Dendritic cell treated with granulocyte-macrophage colony-stimulating factor and Interleukin-4, amounts not matched to agents 40 ng/mL and 50 ng/mL, for 4 days (primary cell): ENCODE measurements at regions not wholly inside any gene's neighbourhood (a gene's known extent, or its start where the extent isn't known, plus 50 kb on each side); places are given as distances from the start of the nearest gene placed in this dataset.
"Not testable (repeated sequence)": the region's sequence is repeated elsewhere in the genome, so short reads cannot be mapped to it uniquely, and the experiment has no call there.

Source experiments
- H3K27ac Mint-ChIP-seq: one replicate; pipeline ENCODE4 v1.8.0; 2022; ENCODE audit warnings: mild to moderate bottlenecking, mixed read lengths
- H3K27me3 Mint-ChIP-seq: one replicate; pipeline ENCODE4 v1.8.0; 2022; ENCODE audit warnings: mild to moderate bottlenecking, mixed read lengths
- H3K36me3 Mint-ChIP-seq: one replicate; pipeline ENCODE4 v1.8.0; 2022; ENCODE audit warnings: low read depth, mixed read lengths
- H3K4me1 Mint-ChIP-seq: one replicate; pipeline ENCODE4 v1.8.0; 2022; ENCODE audit warnings: low read depth, mixed read lengths
- H3K4me3 Mint-ChIP-seq: one replicate; pipeline ENCODE4 v1.8.0; 2022; ENCODE audit warnings: mild to moderate bottlenecking, moderate library complexity, mixed read lengths
- H3K9me3 Mint-ChIP-seq: one replicate; pipeline ENCODE4 v1.8.0; 2022; ENCODE audit warnings: mixed read lengths
- intact Hi-C: fragments of 100-400 bp; cut with micrococcal nuclease; formaldehyde crosslinking; loops from one replicate; pipeline ENCODE4 v1.15.0; 2022

- Mint-ChIP-seq H3K36me3 (no peaks in the 10 kb centered on the region), H3K9me3 (no peaks in the 10 kb centered on the region), H3K4me1 (no peaks in the 10 kb centered on the region), H3K27me3 (no peaks in the 10 kb centered on the region), H3K4me3 (no peak overlapping the region), H3K27ac (no peak overlapping the region)
- intact Hi-C loops = no loop called here
Observed at GRCh38 chr4:166153548-166153947, 280.5 kb downstream of the TLL1 start.

GRCh38 chr4:166162327-166162726 lies 289.3 kb downstream of the TLL1 start:
- H3K27ac Mint-ChIP-seq = no peak overlapping the region
- intact Hi-C loops = loop anchor here (10.0 kb wide), 1 partner anchor 1992 kb away; no protein-coding TSS in a partner anchor

GRCh38 chr4:166165829-166166420 lies 292.9 kb downstream of the TLL1 start:
- intact Hi-C loops = loop anchor here (10.0 kb wide), 1 partner anchor 1989 kb away; no protein-coding TSS in a partner anchor
- Mint-ChIP-seq H3K4me3 (no peak overlapping the region), H3K27ac (no peak overlapping the region), H3K36me3 (no peaks in the 10 kb centered on the region), H3K4me1 (no peaks in the 10 kb centered on the region), H3K27me3 (no peaks in the 10 kb centered on the region), H3K9me3 (no peaks in the 10 kb centered on the region)

More at GRCh38 chr4:166162327-166162726, 289.3 kb downstream of the TLL1 start:
- H3K36me3 Mint-ChIP-seq = no peaks in the 10 kb centered on the region
- no peaks in the 10 kb centered on the region for H3K9me3 Mint-ChIP-seq
- H3K4me1 Mint-ChIP-seq = no peaks in the 10 kb centered on the region
- H3K4me3 Mint-ChIP-seq = no peak overlapping the region
- H3K27me3 Mint-ChIP-seq = no peaks in the 10 kb centered on the region

GRCh38 chr4:166169111-166169510 lies 296.1 kb downstream of the TLL1 start:
- H3K27ac Mint-ChIP-seq = no peak overlapping the region
- H3K9me3 Mint-ChIP-seq = no peaks in the 10 kb centered on the region
- no peaks in the 10 kb centered on the region for H3K4me1 Mint-ChIP-seq
- H3K27me3 Mint-ChIP-seq = no peaks in the 10 kb centered on the region
- no peaks in the 10 kb centered on the region for H3K36me3 Mint-ChIP-seq
- H3K4me3 Mint-ChIP-seq = no peak overlapping the region
- intact Hi-C loops = loop anchor here (10.0 kb wide), 1 partner anchor 1986 kb away; no protein-coding TSS in a partner anchor

GRCh38 chr4:166172619-166173018 lies 299.6 kb downstream of the TLL1 start:
- no peaks in the 10 kb centered on the region for H3K27me3 Mint-ChIP-seq
- H3K4me3 Mint-ChIP-seq = no peak overlapping the region
- no peak overlapping the region for H3K27ac Mint-ChIP-seq
- intact Hi-C loops = no loop called here
- H3K9me3 Mint-ChIP-seq = no peaks in the 10 kb centered on the region
- H3K4me1 Mint-ChIP-seq = no peaks in the 10 kb centered on the region
- no peaks in the 10 kb centered on the region for H3K36me3 Mint-ChIP-seq

- Mint-ChIP-seq H3K27ac (no peak overlapping the region), H3K36me3 (no peaks in the 10 kb centered on the region), H3K9me3 (no peaks in the 10 kb centered on the region), H3K4me3 (no peak overlapping the region), H3K27me3 (no peaks in the 10 kb centered on the region), H3K4me1 (no peaks in the 10 kb centered on the region)
- intact Hi-C loops = no loop called here
Observed at GRCh38 chr4:166174717-166175490, 301.9 kb downstream of the TLL1 start.

- no peaks in the 10 kb centered on the region for H3K9me3 Mint-ChIP-seq
- intact Hi-C loops = no loop called here
- H3K36me3 Mint-ChIP-seq = no peaks in the 10 kb centered on the region
- no peaks in the 10 kb centered on the region for H3K27me3 Mint-ChIP-seq
- H3K4me1 Mint-ChIP-seq = no peaks in the 10 kb centered on the region
- H3K27ac Mint-ChIP-seq = no peak overlapping the region
- no peak overlapping the region for H3K4me3 Mint-ChIP-seq
Observed at GRCh38 chr4:166182145-166182544, 309.1 kb downstream of the TLL1 start.

GRCh38 chr4:166195101-166195500 lies 322.1 kb downstream of the TLL1 start:
- no peaks in the 10 kb centered on the region for H3K9me3 Mint-ChIP-seq
- H3K36me3 Mint-ChIP-seq = no peaks in the 10 kb centered on the region
- H3K27me3 Mint-ChIP-seq = no peaks in the 10 kb centered on the region
- H3K4me3 Mint-ChIP-seq = no peak overlapping the region
- intact Hi-C loops = no loop called here
- H3K27ac Mint-ChIP-seq = no peak overlapping the region
- no peaks in the 10 kb centered on the region for H3K4me1 Mint-ChIP-seq

- H3K9me3 Mint-ChIP-seq = no peaks in the 10 kb centered on the region
- intact Hi-C loops = no loop called here
- no peaks in the 10 kb centered on the region for H3K36me3 Mint-ChIP-seq
- H3K27me3 Mint-ChIP-seq = no peaks in the 10 kb centered on the region
- no peaks in the 10 kb centered on the region for H3K4me1 Mint-ChIP-seq
- no peak overlapping the region for H3K27ac Mint-ChIP-seq
- no peak overlapping the region for H3K4me3 Mint-ChIP-seq
Observed at GRCh38 chr4:166197166-166197565, 324.1 kb downstream of the TLL1 start.

- intact Hi-C loops = no loop called here
- Mint-ChIP-seq H3K36me3 (no peaks in the 10 kb centered on the region), H3K4me3 (no peak overlapping the region), H3K4me1 (no peaks in the 10 kb centered on the region), H3K9me3 (no peaks in the 10 kb centered on the region), H3K27me3 (no peaks in the 10 kb centered on the region), H3K27ac (no peak overlapping the region)
Observed at GRCh38 chr4:166198041-166198440, 325.0 kb downstream of the TLL1 start.

- Mint-ChIP-seq H3K27ac (no peak overlapping the region), H3K4me3 (no peak overlapping the region), H3K27me3 (no peaks in the 10 kb centered on the region), H3K36me3 (no peaks in the 10 kb centered on the region), H3K9me3 (no peaks in the 10 kb centered on the region), H3K4me1 (no peaks in the 10 kb centered on the region)
- intact Hi-C loops = no loop called here
Observed at GRCh38 chr4:166198516-166199310, 325.7 kb downstream of the TLL1 start.

GRCh38 chr4:166202991-166203390 lies 330.0 kb downstream of the TLL1 start:
- Mint-ChIP-seq H3K27ac (no peak overlapping the region), H3K27me3 (no peaks in the 10 kb centered on the region), H3K9me3 (no peaks in the 10 kb centered on the region), H3K4me1 (no peaks in the 10 kb centered on the region), H3K4me3 (no peak overlapping the region), H3K36me3 (no peaks in the 10 kb centered on the region)
- intact Hi-C loops = no loop called here

- H3K27me3 Mint-ChIP-seq, H3K4me3 Mint-ChIP-seq, H3K27ac Mint-ChIP-seq, intact Hi-C loops, H3K4me1 Mint-ChIP-seq, H3K36me3 Mint-ChIP-seq: not testable (repeated sequence)
- H3K9me3 Mint-ChIP-seq = peaks cover 47% of the 10 kb centered on the region
Observed at GRCh38 chr4:166212326-166212725, 339.3 kb downstream of the TLL1 start.

GRCh38 chr4:166222271-166222670 lies 349.2 kb downstream of the TLL1 start:
- Mint-ChIP-seq H3K27me3 (no peaks in the 10 kb centered on the region), H3K4me3 (no peak overlapping the region), H3K4me1 (no peaks in the 10 kb centered on the region), H3K36me3 (no peaks in the 10 kb centered on the region), H3K9me3 (peaks cover 2% of the 10 kb centered on the region), H3K27ac (no peak overlapping the region)
- intact Hi-C loops = no loop called here
